Neural progenitor cell (in vitro differentiated cells): ENCODE measurements at regions not wholly inside any gene's neighbourhood (a gene's known extent, or its start where the extent isn't known, plus 50 kb on each side); places are given as distances from the start of the nearest gene placed in this dataset.
"Not testable (repeated sequence)": the region's sequence is repeated elsewhere in the genome, so short reads cannot be mapped to it uniquely, and the experiment has no call there.

Experiments used
- DNase-seq: peaks from one replicate; pipeline ENCODE4 v3.0.0-alpha.2; 2016; ENCODE audit warnings: low spot score
- H2AFZ ChIP-seq: fragments of 200-600 bp; sonication (generic); replicated peaks from 2 replicates; pipeline ENCODE4 v1.6.1; 2016; ENCODE audit warnings: antibody characterized with exemption
- H3F3A ChIP-seq: fragments of 200-600 bp; sonication (generic); 2 replicates; pipeline ENCODE4 v1.6.1; 2016; ENCODE audit warnings: antibody characterized with exemption, low read depth
- H3K27ac ChIP-seq: fragments of 200-600 bp; sonication (generic); 2 replicates; pipeline ENCODE4 v1.5.1; 2016; ENCODE audit warnings: mild to moderate bottlenecking
- H3K27me3 ChIP-seq: fragments of 200-600 bp; sonication (generic); 2 replicates; pipeline ENCODE4 v1.6.1; 2016; ENCODE audit warnings: mild to moderate bottlenecking, moderate library complexity
- H3K36me3 ChIP-seq: fragments of 200-600 bp; sonication (generic); 2 replicates; pipeline ENCODE4 v1.5.1; 2016
- H3K4me1 ChIP-seq: fragments of 200-600 bp; sonication (generic); 2 replicates; pipeline ENCODE4 v1.6.1; 2016; ENCODE audit warnings: mixed run types
- H3K4me2 ChIP-seq: fragments of 200-600 bp; sonication (generic); 2 replicates; pipeline ENCODE4 v1.6.1; 2016
- H3K4me3 ChIP-seq: fragments of 200-600 bp; sonication (generic); 2 replicates; pipeline ENCODE4 v1.5.1; 2016
- H3K79me2 ChIP-seq: fragments of 200-600 bp; sonication (generic); 2 replicates; pipeline ENCODE4 v1.6.1; 2016; ENCODE audit warnings: low read depth
- H3K9ac ChIP-seq: fragments of 200-600 bp; sonication (generic); 2 replicates; pipeline ENCODE4 v1.6.1; 2016
- H3K9me3 ChIP-seq: fragments of 200-600 bp; sonication (generic); 2 replicates; pipeline ENCODE4 v1.5.1; 2016; ENCODE audit warnings: low read depth
- H4K20me1 ChIP-seq: fragments of 200-600 bp; sonication (generic); 2 replicates; pipeline ENCODE4 v1.6.1; 2016; ENCODE audit warnings: low read depth
- H3K27ac Mint-ChIP-seq: 3 replicates; pipeline ENCODE4 v1.8.0; 2021; ENCODE audit warnings: mixed read lengths
- H3K27me3 Mint-ChIP-seq: 2 replicates; pipeline ENCODE4 v1.8.0; 2022; ENCODE audit warnings: low read depth, mild to moderate bottlenecking, inconsistent platforms, moderate library complexity, mixed read lengths; ENCODE audit not compliant: insufficient read depth
- H3K36me3 Mint-ChIP-seq: 3 replicates; pipeline ENCODE4 v1.8.0; 2021; ENCODE audit warnings: mixed read lengths
- H3K4me1 Mint-ChIP-seq: 3 replicates; pipeline ENCODE4 v1.8.0; 2021; ENCODE audit warnings: mixed read lengths
- H3K4me3 Mint-ChIP-seq: 3 replicates; pipeline ENCODE4 v1.8.0; 2021; ENCODE audit warnings: mild to moderate bottlenecking, moderate library complexity, mixed read lengths
- H3K9me3 Mint-ChIP-seq: 3 replicates; pipeline ENCODE4 v1.8.0; 2020; ENCODE audit warnings: mixed read lengths
- CTCF ChIP-seq: fragments of 200-600 bp; sonication (generic); IDR thresholded peaks from 2 replicates; pipeline ENCODE4 v1.5.1; 2017; ENCODE audit warnings: antibody characterized with exemption, mild to moderate bottlenecking
- EZH2 ChIP-seq: fragments of 200-600 bp; sonication (generic); IDR thresholded peaks from 2 replicates; pipeline ENCODE4 v1.6.1; 2017; ENCODE audit warnings: antibody characterized with exemption, mild to moderate bottlenecking, moderate library complexity
- EZH2phosphoT487 ChIP-seq: fragments of 200-600 bp; sonication (generic); IDR thresholded peaks from 2 replicates; pipeline ENCODE4 v1.6.1; 2017; ENCODE audit warnings: antibody characterized with exemption

DNA sequence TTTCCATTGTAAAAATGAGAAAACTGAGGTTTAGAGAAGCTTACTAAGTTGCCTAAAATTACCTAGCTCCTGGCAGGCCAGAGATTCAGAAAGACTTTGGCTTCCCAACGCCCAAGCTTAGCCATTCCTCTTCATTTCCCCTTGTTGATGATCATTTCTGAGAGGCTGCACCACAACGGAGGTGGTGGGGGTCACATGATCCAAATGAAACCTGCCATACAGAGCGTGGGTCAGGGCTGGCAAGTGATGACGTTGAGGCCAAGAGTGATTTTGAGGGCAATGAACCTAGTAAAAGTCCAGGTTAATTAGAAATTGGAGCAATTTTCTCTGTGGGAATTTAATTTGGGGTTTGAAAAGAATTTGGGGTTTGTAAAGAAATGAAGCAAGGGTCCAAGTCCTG lies 109.9 kb downstream of the TMEM182 start:
- no peaks in the 10 kb centered on the region for H3K9me3 ChIP-seq
- H3K4me2 ChIP-seq = no peak overlapping the region
- no peaks in the 10 kb centered on the region for H3K36me3 ChIP-seq
- no peaks in the 10 kb centered on the region for H3K79me2 ChIP-seq
- H3K9ac ChIP-seq = no peak overlapping the region
- Mint-ChIP-seq H3K36me3 (no peaks in the 10 kb centered on the region), H3K4me1 (no peaks in the 10 kb centered on the region), H3K4me3 (no peak overlapping the region), H3K27ac (no peak overlapping the region), H3K27me3 (peaks cover 3% of the 10 kb centered on the region), H3K9me3 (peaks cover 3% of the 10 kb centered on the region)
- H3F3A ChIP-seq = no peaks in the 10 kb centered on the region
- no peaks in the 10 kb centered on the region for H3K27me3 ChIP-seq
- H2AFZ ChIP-seq = no peak overlapping the region
- H3K27ac ChIP-seq = no peak overlapping the region
- H4K20me1 ChIP-seq = no peaks in the 10 kb centered on the region
- no peaks in the 10 kb centered on the region for H3K4me1 ChIP-seq
- no peak for DNase-seq
- no peak overlapping the region for H3K4me3 ChIP-seq
- no peak for TF ChIP-seq CTCF
- TF ChIP-seq EZH2 = no peak
- TF ChIP-seq EZH2phosphoT487 = no peak

DNA sequence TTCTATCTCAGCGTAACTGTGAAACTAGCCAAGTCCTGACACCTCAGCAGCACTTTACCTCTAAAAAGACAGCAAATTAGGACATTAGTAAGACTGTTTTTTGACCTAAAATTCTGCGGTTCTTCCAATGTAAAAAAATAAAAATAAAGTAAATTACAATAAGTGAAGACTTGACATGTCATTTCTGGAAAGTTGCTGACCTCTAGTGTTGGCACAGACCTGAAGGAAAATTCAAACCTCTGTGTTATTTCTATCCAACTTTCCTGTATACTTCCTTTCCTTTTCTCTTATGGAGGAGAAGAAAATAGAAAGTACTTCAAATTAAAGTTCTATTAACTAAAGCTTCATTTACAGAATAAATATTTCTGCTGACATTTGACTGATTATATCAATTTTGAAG lies 110.6 kb downstream of the TMEM182 start:
- no peak overlapping the region for H3K27ac ChIP-seq
- TF ChIP-seq EZH2 = no peak
- peak; percentile 37 for TF ChIP-seq CTCF
- no peak for TF ChIP-seq EZH2phosphoT487
- H2AFZ ChIP-seq = no peak overlapping the region
- H3K9me3 ChIP-seq = no peaks in the 10 kb centered on the region
- H3K9me3 Mint-ChIP-seq = peaks cover 9% of the 10 kb centered on the region
- H3K4me3 ChIP-seq = no peak overlapping the region
- no peak overlapping the region for H3K27ac Mint-ChIP-seq
- H3K27me3 ChIP-seq = no peaks in the 10 kb centered on the region
- H3K36me3 Mint-ChIP-seq = no peaks in the 10 kb centered on the region
- no peaks in the 10 kb centered on the region for H3K4me1 Mint-ChIP-seq
- H3K4me1 ChIP-seq = no peaks in the 10 kb centered on the region
- H3K79me2 ChIP-seq = no peaks in the 10 kb centered on the region
- H4K20me1 ChIP-seq = no peaks in the 10 kb centered on the region
- H3K9ac ChIP-seq = no peak overlapping the region
- no peaks in the 10 kb centered on the region for H3F3A ChIP-seq
- no peaks in the 10 kb centered on the region for H3K36me3 ChIP-seq
- H3K4me3 Mint-ChIP-seq = no peak overlapping the region
- no peak overlapping the region for H3K4me2 ChIP-seq
- DNase-seq = no peak
- peaks cover 3% of the 10 kb centered on the region for H3K27me3 Mint-ChIP-seq

DNA sequence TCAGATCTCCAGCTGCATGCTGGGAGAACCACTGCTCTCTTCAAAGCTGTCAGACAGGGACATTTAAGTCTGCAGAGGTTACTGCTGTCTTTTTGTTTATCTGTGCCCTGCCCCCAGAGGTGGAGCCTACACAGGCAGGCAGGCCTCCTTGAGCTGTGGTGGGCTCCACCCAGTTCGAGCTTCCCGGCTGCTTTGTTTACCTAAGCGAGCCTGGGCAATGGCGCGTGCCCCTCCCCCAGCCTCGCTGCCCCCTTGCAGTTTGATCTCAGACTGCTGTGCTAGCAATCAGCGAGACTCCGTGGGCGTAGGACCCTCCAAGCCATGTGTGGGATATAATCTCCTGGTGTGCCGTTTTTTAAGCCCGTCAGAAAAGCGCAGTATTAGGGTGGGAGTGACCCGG lies 117.7 kb downstream of the TMEM182 start:
- H3K36me3 ChIP-seq, H3K9me3 ChIP-seq, H3K27ac ChIP-seq, H3K9ac ChIP-seq, H3K27ac Mint-ChIP-seq, H3K79me2 ChIP-seq, H4K20me1 ChIP-seq, H3K27me3 Mint-ChIP-seq, H2AFZ ChIP-seq, H3K4me3 Mint-ChIP-seq, H3F3A ChIP-seq, H3K36me3 Mint-ChIP-seq, H3K27me3 ChIP-seq, H3K4me1 ChIP-seq, H3K4me3 ChIP-seq, H3K4me1 Mint-ChIP-seq, H3K4me2 ChIP-seq, DNase-seq: not testable (repeated sequence)
- peaks cover 21% of the 10 kb centered on the region for H3K9me3 Mint-ChIP-seq

DNA sequence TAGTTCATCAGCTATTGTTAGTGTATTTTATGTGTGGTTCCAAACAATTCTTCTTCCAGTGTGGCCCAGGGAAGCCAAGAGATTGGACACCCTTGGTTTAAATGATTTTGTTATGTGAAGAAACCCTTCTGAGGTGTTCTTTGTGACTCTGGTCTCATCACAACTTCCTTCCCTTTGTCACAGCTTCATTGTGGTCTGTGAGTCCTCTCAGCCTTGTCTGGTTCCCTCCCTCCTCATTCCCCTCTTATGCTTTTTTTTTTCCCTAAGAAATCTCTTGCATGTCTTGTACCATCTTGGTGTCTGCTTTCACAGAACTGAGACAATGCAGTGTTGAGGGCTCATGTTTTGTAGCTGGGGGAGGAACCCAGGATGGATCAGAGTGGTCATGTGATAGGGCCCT lies 118.9 kb downstream of the TMEM182 start:
- TF ChIP-seq EZH2phosphoT487 (no peak), EZH2 (no peak), CTCF (no peak)
- Mint-ChIP-seq H3K27ac (no peak overlapping the region), H3K4me3 (no peak overlapping the region)

More for the DNA sequence above, 118.9 kb downstream of the TMEM182 start:
- H3K27ac ChIP-seq = no peak overlapping the region
- no peaks in the 10 kb centered on the region for H3K79me2 ChIP-seq
- no peaks in the 10 kb centered on the region for H3K27me3 ChIP-seq
- no peak overlapping the region for H3K4me3 ChIP-seq
- no peaks in the 10 kb centered on the region for H3K4me1 ChIP-seq
- H3K36me3 ChIP-seq = no peaks in the 10 kb centered on the region
- Mint-ChIP-seq H3K9me3 (peaks cover 18% of the 10 kb centered on the region), H3K4me1 (no peaks in the 10 kb centered on the region), H3K27me3 (no peaks in the 10 kb centered on the region), H3K36me3 (no peaks in the 10 kb centered on the region)
- H3K9ac ChIP-seq = no peak overlapping the region
- no peaks in the 10 kb centered on the region for H3F3A ChIP-seq
- DNase-seq = no peak
- no peak overlapping the region for H3K4me2 ChIP-seq
- no peak overlapping the region for H2AFZ ChIP-seq
- H4K20me1 ChIP-seq = no peaks in the 10 kb centered on the region
- H3K9me3 ChIP-seq = no peaks in the 10 kb centered on the region
